Erythroblast (primary cell): ENCODE measurements at regions not wholly inside any gene's neighbourhood (a gene's known extent, or its start where the extent isn't known, plus 50 kb on each side); places are given as distances from the start of the nearest gene placed in this dataset.

Source experiments
- GATA1 ChIP-seq: IDR thresholded peaks from 2 replicates; pipeline ENCODE4 v1.6.1; 2011; ENCODE audit warnings: low read depth, mild to moderate bottlenecking, control low read depth, low read length, moderate library complexity
- POLR2A ChIP-seq: IDR thresholded peaks from 2 replicates; pipeline ENCODE4 v1.6.1; 2011; ENCODE audit warnings: mild to moderate bottlenecking, low read length

- TF ChIP-seq POLR2A (no peak), GATA1 (no peak)
Observed at GRCh38 chr3:10702961-10703740, 112.9 kb upstream of the SLC6A11 start.
